ENCODE measurements at regions not wholly inside any gene's neighbourhood (a gene's known extent, or its start where the extent isn't known, plus 50 kb on each side); places are given as distances from the start of the nearest gene placed in this dataset.

DNA sequence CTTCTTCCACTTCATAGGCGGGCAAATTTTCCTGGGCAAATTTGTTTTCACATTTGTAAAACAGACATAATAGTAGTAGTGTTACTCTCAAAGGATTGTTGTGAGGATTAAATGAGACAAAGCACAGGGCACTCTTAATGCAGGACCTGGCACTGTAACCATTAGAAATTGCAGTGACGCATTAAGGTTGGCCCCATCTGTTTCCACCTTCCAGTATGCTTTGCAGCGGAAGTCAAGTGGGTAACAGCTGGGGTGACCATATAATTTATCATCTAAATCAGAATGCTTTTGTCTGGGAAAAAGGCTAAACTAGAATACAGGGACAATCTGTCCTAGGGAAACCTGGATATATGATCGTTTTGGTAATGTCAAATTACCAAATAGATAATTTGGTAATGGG lies 132.5 kb upstream of the CACHD1 start:
- TF ChIP-seq SIN3A (IDR thresholded peaks at IDR 0.05; ENCODE audit: borderline replicate concordance, insufficient read depth, low read depth, low read length) (no peak), TCF7L2 (IDR thresholded peaks at IDR 0.05; ENCODE audit: low read depth, low read length) (no peak), POLR2AphosphoS5 (IDR thresholded peaks at IDR 0.05; ENCODE audit: low read depth, low read length) (no peak)
- TF ChIP-seq, protein P1, sequence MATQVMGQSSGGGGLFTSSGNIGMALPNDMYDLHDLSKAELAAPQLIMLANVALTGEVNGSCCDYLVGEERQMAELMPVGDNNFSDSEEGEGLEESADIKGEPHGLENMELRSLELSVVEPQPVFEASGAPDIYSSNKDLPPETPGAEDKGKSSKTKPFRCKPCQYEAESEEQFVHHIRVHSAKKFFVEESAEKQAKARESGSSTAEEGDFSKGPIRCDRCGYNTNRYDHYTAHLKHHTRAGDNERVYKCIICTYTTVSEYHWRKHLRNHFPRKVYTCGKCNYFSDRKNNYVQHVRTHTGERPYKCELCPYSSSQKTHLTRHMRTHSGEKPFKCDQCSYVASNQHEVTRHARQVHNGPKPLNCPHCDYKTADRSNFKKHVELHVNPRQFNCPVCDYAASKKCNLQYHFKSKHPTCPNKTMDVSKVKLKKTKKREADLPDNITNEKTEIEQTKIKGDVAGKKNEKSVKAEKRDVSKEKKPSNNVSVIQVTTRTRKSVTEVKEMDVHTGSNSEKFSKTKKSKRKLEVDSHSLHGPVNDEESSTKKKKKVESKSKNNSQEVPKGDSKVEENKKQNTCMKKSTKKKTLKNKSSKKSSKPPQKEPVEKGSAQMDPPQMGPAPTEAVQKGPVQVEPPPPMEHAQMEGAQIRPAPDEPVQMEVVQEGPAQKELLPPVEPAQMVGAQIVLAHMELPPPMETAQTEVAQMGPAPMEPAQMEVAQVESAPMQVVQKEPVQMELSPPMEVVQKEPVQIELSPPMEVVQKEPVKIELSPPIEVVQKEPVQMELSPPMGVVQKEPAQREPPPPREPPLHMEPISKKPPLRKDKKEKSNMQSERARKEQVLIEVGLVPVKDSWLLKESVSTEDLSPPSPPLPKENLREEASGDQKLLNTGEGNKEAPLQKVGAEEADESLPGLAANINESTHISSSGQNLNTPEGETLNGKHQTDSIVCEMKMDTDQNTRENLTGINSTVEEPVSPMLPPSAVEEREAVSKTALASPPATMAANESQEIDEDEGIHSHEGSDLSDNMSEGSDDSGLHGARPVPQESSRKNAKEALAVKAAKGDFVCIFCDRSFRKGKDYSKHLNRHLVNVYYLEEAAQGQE (IDR thresholded peaks at IDR 0.05; ENCODE audit: insufficient read depth in 1 of 2, low read depth in 2 of 2, low read length in 1 of 2) = no peak
- TF ChIP-seq, protein P2, sequence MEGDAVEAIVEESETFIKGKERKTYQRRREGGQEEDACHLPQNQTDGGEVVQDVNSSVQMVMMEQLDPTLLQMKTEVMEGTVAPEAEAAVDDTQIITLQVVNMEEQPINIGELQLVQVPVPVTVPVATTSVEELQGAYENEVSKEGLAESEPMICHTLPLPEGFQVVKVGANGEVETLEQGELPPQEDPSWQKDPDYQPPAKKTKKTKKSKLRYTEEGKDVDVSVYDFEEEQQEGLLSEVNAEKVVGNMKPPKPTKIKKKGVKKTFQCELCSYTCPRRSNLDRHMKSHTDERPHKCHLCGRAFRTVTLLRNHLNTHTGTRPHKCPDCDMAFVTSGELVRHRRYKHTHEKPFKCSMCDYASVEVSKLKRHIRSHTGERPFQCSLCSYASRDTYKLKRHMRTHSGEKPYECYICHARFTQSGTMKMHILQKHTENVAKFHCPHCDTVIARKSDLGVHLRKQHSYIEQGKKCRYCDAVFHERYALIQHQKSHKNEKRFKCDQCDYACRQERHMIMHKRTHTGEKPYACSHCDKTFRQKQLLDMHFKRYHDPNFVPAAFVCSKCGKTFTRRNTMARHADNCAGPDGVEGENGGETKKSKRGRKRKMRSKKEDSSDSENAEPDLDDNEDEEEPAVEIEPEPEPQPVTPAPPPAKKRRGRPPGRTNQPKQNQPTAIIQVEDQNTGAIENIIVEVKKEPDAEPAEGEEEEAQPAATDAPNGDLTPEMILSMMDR (IDR thresholded peaks at IDR 0.05) = no peak
- POLR2A ChIA-PET = no interaction called here
- H3K27ac ChIP-seq (ENCODE audit: low read length) = peak overlapping the region; percentile 73
- CTCF ChIA-PET = no interaction called here
- intact Hi-C loops (cut with micrococcal nuclease; ENCODE audit: unreplicated experiment) (no loop called here), in situ Hi-C loops (cut with HindIII; ENCODE audit: low pct_unique_long_range_greater_than_20kb, low sequenced_read_pairs) (no loop called here)
- H3K9me3 ChIP-seq (ENCODE audit: control insufficient read depth, insufficient read depth, low read depth, low read length) = no peaks in the 10 kb centered on the region
- no TSS peak for BruUV-seq (replicated peaks)
- H3K36me3 ChIP-seq (ENCODE audit: control insufficient read depth, insufficient read depth, low read length) = no peaks in the 10 kb centered on the region
- peaks cover 15% of the 10 kb centered on the region for H3K4me1 ChIP-seq (ENCODE audit: control insufficient read depth, insufficient read depth, low read length)
- no peak overlapping the region for H3K4me3 ChIP-seq (ENCODE audit: low read depth in 2 of 2, low read length in 2 of 2)
- no peak for ATAC-seq
- DNase-seq (ENCODE audit: low read depth, low spot score) = no peak
- no peaks in the 10 kb centered on the region for H3K27me3 ChIP-seq (ENCODE audit: control insufficient read depth, insufficient read depth, low read length)

DNA sequence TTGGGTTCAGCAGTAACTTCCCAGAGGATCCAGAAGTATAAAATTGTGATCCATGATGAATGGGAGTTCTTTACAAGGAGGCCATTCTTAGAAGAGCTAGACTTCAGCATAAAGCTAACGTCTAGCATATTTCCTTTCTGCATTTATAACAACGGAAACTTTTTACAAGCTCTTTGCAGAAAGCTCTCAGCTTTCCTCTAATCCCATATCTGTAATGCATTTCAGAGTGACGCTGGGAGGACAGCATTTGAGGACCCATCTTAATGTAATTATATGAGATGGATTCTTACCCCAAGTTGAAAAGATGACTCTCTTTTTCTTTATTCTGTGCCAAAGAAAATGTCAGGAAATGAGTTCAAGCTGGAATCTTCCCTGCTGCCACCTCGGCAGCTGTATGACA lies 132.0 kb upstream of the CACHD1 start:
- intact Hi-C loops (cut with micrococcal nuclease; ENCODE audit: unreplicated experiment) = no loop called here

More for the DNA sequence above, 132.0 kb upstream of the CACHD1 start:
- H3K4me3 ChIP-seq (ENCODE audit: low read depth in 2 of 2, low read length in 2 of 2) = no peak overlapping the region
- TF ChIP-seq POLR2AphosphoS5 (IDR thresholded peaks at IDR 0.05; ENCODE audit: low read depth, low read length) (no peak), TCF7L2 (IDR thresholded peaks at IDR 0.05; ENCODE audit: low read depth, low read length) (no peak), SIN3A (IDR thresholded peaks at IDR 0.05; ENCODE audit: borderline replicate concordance, insufficient read depth, low read depth, low read length) (no peak)
- TF ChIP-seq, protein P1 (IDR thresholded peaks at IDR 0.05; ENCODE audit: insufficient read depth in 1 of 2, low read depth in 2 of 2, low read length in 1 of 2) = no peak
- TF ChIP-seq, protein P2 (IDR thresholded peaks at IDR 0.05) = no peak
- ChIA-PET CTCF (no interaction called here), POLR2A (no interaction called here)
- no peaks in the 10 kb centered on the region for H3K27me3 ChIP-seq (ENCODE audit: control insufficient read depth, insufficient read depth, low read length)
- DNase-seq (ENCODE audit: low read depth, low spot score) = no peak
- ATAC-seq = no peak
- peaks cover 19% of the 10 kb centered on the region for H3K4me1 ChIP-seq (ENCODE audit: control insufficient read depth, insufficient read depth, low read length)
- no peaks in the 10 kb centered on the region for H3K36me3 ChIP-seq (ENCODE audit: control insufficient read depth, insufficient read depth, low read length)
- in situ Hi-C loops (cut with HindIII; ENCODE audit: low pct_unique_long_range_greater_than_20kb, low sequenced_read_pairs) = no loop called here
- no peaks in the 10 kb centered on the region for H3K9me3 ChIP-seq (ENCODE audit: control insufficient read depth, insufficient read depth, low read depth, low read length)
- H3K27ac ChIP-seq (ENCODE audit: low read length) = peak overlapping the region; percentile 73
- BruUV-seq (replicated peaks) = no TSS peak

All from Panc1 (cell line).